NB4 (cell line): ENCODE measurements at regions not wholly inside any gene's neighbourhood (a gene's known extent, or its start where the extent isn't known, plus 50 kb on each side); places are given as distances from the start of the nearest gene placed in this dataset.

Experiments
- CTCF ChIP-seq: IDR thresholded peaks from one replicate; pipeline ENCODE4 v1.5.1; 2012; ENCODE audit warnings: low read depth, low read length
- MYC ChIP-seq: IDR thresholded peaks from 2 replicates; pipeline ENCODE4 v1.6.1; 2011; ENCODE audit warnings: low read depth, low read length
- POLR2A ChIP-seq: IDR thresholded peaks from 2 replicates; pipeline ENCODE4 v1.6.1; 2011; ENCODE audit warnings: mild to moderate bottlenecking; ENCODE audit not compliant: insufficient read length; ENCODE audit errors: extremely low read depth

- TF ChIP-seq MYC (no peak), POLR2A (no peak), CTCF (no peak)
Measured at GRCh38 chr14:101635749-101636560, 74.7 kb downstream of the DIO3 start.
